GM12891 (cell line): ENCODE measurements at regions not wholly inside any gene's neighbourhood (a gene's known extent, or its start where the extent isn't known, plus 50 kb on each side); places are given as distances from the start of the nearest gene placed in this dataset.

Source experiments
- POLR2A ChIP-seq: IDR thresholded peaks from 2 replicates; pipeline ENCODE4 v1.6.1; 2011; ENCODE audit warnings: low read depth, low read length, control low read depth
- TAF1 ChIP-seq: IDR thresholded peaks from 2 replicates; pipeline ENCODE4 v1.6.1; 2011; ENCODE audit warnings: low read depth, low read length, control low read depth

GRCh38 chr18:38045845-38046244 lies 480.2 kb upstream of the CELF4 start:
- TF ChIP-seq POLR2A (no peak), TAF1 (no peak)
